Nephron progenitor cell (in vitro differentiated cells): ENCODE measurements at regions not wholly inside any gene's neighbourhood (a gene's known extent, or its start where the extent isn't known, plus 50 kb on each side); places are given as distances from the start of the nearest gene placed in this dataset.
A peak's percentile ranks its signal among the peaks of the same experiment; 100 is the strongest.

Experiments used
- DNase-seq: peaks from one replicate; pipeline ENCODE4 v3.0.0; 2021
- H3K27ac Mint-ChIP-seq: 2 replicates; pipeline ENCODE4 v1.8.0; 2021; ENCODE audit warnings: mild to moderate bottlenecking, moderate library complexity, mixed read lengths
- H3K27me3 Mint-ChIP-seq: 2 replicates; pipeline ENCODE4 v1.8.0; 2021; ENCODE audit warnings: mild to moderate bottlenecking, low read depth, mixed read lengths; ENCODE audit not compliant: poor library complexity
- H3K36me3 Mint-ChIP-seq: 2 replicates; pipeline ENCODE4 v1.8.0; 2021; ENCODE audit warnings: low read depth, mixed read lengths
- H3K4me1 Mint-ChIP-seq: 2 replicates; pipeline ENCODE4 v1.8.0; 2021; ENCODE audit warnings: mixed read lengths
- H3K4me3 Mint-ChIP-seq: 2 replicates; pipeline ENCODE4 v1.8.0; 2021; ENCODE audit warnings: mild to moderate bottlenecking, moderate library complexity, mixed read lengths
- H3K9me3 Mint-ChIP-seq: 2 replicates; pipeline ENCODE4 v1.8.0; 2021; ENCODE audit warnings: mild to moderate bottlenecking, moderate library complexity, mixed read lengths
- CTCF ChIP-seq: fragments of 200-600 bp; sonication (generic); IDR thresholded peaks from 2 replicates; pipeline ENCODE4 v1.5.0; 2021; ENCODE audit warnings: antibody characterized with exemption

DNA sequence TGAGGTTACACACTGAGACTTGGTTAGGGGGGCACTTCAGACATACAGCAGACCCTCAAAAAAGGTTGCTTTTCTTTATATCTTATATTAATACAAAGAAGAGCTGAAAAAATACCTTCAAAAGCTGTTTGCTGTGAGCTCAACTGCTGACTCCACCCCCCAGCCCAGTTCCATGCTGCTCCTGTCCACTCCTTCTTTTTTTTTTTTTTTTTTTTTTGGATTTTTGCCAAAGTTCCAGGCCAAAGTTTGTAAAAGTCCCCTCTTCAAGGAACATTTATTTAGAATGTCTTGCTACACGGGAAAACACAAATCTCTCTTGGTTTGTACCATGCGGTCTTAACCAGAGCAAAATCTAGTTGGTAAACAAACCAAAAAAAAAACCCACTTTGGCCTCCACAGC, 85.3 kb upstream of the AKAP12 start:
- DNase-seq: no peak
- peaks cover 5% of the 10 kb centered on the region for H3K27me3 Mint-ChIP-seq
- no peak overlapping the region for H3K27ac Mint-ChIP-seq
- no peaks in the 10 kb centered on the region for H3K36me3 Mint-ChIP-seq
- no peak overlapping the region for H3K4me3 Mint-ChIP-seq
- H3K4me1 Mint-ChIP-seq: peaks cover 14% of the 10 kb centered on the region
- no peaks in the 10 kb centered on the region for H3K9me3 Mint-ChIP-seq
- TF ChIP-seq CTCF: no peak

GRCh38 chr6:151155095-151155494, 84.7 kb upstream of the AKAP12 start:
- Mint-ChIP-seq H3K27me3 (peaks cover 5% of the 10 kb centered on the region), H3K27ac (peak overlapping the region; percentile 18), H3K4me1 (peaks cover 16% of the 10 kb centered on the region), H3K36me3 (no peaks in the 10 kb centered on the region), H3K9me3 (no peaks in the 10 kb centered on the region), H3K4me3 (no peak overlapping the region)
- DNase-seq: no peak
- TF ChIP-seq CTCF: no peak

GRCh38 chr6:151160929-151161757, 78.6 kb upstream of the AKAP12 start:
- H3K4me1 Mint-ChIP-seq: peaks cover 34% of the 10 kb centered on the region
- peak; percentile 17 for DNase-seq
- H3K27ac Mint-ChIP-seq: peak overlapping the region; percentile 89
- no peaks in the 10 kb centered on the region for H3K9me3 Mint-ChIP-seq
- peaks cover 3% of the 10 kb centered on the region for H3K27me3 Mint-ChIP-seq
- no peak overlapping the region for H3K4me3 Mint-ChIP-seq
- no peaks in the 10 kb centered on the region for H3K36me3 Mint-ChIP-seq
- TF ChIP-seq CTCF: no peak

DNA sequence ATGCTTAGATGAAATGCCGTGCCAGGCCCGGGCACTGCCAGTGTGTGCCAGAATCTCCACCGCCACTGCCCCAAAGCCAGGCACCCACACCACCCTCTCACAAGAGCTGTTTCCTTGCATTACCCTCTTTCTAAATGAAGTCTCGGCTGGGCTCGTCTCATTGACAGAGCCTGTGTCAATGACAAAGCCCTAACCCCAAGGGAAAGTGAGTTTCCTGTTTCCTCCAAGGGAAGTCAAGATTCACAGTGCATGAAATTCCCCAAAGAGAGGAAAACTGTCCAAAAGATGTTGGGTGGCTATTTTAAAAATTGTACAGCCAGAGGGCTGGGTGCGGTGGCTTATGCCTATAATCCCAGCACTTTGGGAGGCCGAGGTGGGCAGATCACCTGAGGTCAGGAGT, 75.4 kb upstream of the AKAP12 start:
- no peak for TF ChIP-seq CTCF
- H3K27ac Mint-ChIP-seq: no peak overlapping the region
- H3K4me3 Mint-ChIP-seq: no peak overlapping the region
- H3K27me3 Mint-ChIP-seq: peaks cover 3% of the 10 kb centered on the region
- peaks cover 38% of the 10 kb centered on the region for H3K4me1 Mint-ChIP-seq
- no peak for DNase-seq
- peaks cover 4% of the 10 kb centered on the region for H3K9me3 Mint-ChIP-seq
- peaks cover 6% of the 10 kb centered on the region for H3K36me3 Mint-ChIP-seq

DNA sequence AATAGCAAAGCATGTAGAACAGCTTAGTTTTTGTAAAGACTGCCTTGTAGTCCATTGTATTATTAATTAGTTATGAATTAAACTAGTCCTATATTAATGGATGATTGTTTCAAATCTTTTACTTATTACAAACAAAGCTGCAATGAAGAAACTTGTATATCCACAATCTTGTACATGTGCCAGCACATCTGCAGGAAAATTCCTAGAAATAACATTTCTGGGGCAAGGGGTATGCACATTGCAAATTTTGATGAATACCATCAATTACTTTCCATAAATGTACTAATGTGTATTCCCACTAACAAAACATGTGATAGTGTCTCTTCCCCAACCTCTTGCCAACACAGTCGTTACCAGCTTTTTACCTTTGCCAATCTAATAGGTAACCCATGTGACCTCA, 73.6 kb upstream of the AKAP12 start:
- Mint-ChIP-seq H3K36me3 (peaks cover 6% of the 10 kb centered on the region), H3K4me3 (no peak overlapping the region), H3K27me3 (peaks cover 3% of the 10 kb centered on the region), H3K9me3 (peaks cover 4% of the 10 kb centered on the region), H3K4me1 (peaks cover 25% of the 10 kb centered on the region), H3K27ac (no peak overlapping the region)
- no peak for DNase-seq
- TF ChIP-seq CTCF: no peak

DNA sequence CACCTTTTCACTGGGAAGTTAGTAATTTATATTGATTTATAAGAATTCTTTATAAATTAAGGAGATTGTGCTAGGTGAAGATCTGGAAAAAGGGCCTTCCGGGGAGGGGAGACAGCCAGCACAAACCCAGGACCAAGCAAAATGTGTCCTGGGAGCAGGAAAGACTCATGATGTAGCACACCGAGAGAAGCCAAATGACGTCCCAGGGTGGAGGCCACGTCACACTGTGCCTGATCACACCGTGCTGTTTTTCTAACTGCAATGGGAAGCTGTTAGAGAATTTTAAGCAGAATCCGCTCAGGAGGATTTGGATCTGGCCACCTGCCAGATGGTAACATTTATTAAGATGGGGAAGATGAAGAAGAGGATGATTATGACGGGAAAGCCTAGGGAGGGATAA, 72.7 kb upstream of the AKAP12 start:
- H3K4me1 Mint-ChIP-seq: peaks cover 16% of the 10 kb centered on the region
- H3K36me3 Mint-ChIP-seq: peaks cover 6% of the 10 kb centered on the region
- peaks cover 3% of the 10 kb centered on the region for H3K27me3 Mint-ChIP-seq
- H3K4me3 Mint-ChIP-seq: no peak overlapping the region
- TF ChIP-seq CTCF: no peak
- no peak for DNase-seq
- H3K9me3 Mint-ChIP-seq: peaks cover 4% of the 10 kb centered on the region
- no peak overlapping the region for H3K27ac Mint-ChIP-seq
